ENCODE measurements at regions not wholly inside any gene's neighbourhood (a gene's known extent, or its start where the extent isn't known, plus 50 kb on each side); places are given as distances from the start of the nearest gene placed in this dataset.

DNA sequence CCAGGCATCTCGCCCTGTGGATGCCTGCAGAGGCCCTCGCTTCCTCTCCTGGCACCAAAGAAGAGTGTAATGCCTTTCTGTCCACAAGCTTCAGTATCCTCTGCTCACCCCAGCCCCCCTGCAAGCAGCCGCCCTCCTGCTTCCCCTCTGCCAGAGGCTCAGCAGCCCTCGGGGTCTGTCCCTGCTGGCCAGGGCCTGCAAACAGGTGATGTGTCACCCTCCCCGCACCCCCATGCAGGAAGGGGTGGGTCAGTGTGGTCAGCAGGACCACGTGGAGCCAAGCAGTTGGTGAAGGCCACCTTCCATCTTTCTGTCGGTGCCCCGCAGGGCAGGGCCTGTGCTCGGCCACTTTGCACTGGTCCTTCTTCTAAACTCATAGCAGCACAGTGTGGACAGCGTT is 129.9 kb upstream of the CIBAR2 start:
- no peak for TF ChIP-seq EZH2 (IDR thresholded peaks at IDR 0.05; ENCODE audit: low read depth)
- TF ChIP-seq, protein P1, sequence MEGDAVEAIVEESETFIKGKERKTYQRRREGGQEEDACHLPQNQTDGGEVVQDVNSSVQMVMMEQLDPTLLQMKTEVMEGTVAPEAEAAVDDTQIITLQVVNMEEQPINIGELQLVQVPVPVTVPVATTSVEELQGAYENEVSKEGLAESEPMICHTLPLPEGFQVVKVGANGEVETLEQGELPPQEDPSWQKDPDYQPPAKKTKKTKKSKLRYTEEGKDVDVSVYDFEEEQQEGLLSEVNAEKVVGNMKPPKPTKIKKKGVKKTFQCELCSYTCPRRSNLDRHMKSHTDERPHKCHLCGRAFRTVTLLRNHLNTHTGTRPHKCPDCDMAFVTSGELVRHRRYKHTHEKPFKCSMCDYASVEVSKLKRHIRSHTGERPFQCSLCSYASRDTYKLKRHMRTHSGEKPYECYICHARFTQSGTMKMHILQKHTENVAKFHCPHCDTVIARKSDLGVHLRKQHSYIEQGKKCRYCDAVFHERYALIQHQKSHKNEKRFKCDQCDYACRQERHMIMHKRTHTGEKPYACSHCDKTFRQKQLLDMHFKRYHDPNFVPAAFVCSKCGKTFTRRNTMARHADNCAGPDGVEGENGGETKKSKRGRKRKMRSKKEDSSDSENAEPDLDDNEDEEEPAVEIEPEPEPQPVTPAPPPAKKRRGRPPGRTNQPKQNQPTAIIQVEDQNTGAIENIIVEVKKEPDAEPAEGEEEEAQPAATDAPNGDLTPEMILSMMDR (conservative IDR thresholded peaks at IDR 0.05): no peak

Measured in PC-9 (cell line).